Activated CD8-positive, alpha-beta T cell treated with anti-CD3 and anti-CD28 coated beads for 36 hours (primary cell): ENCODE measurements at regions not wholly inside any gene's neighbourhood (a gene's known extent, or its start where the extent isn't known, plus 50 kb on each side); places are given as distances from the start of the nearest gene placed in this dataset.

Experiments
- ATAC-seq: fragments of 200-7000 bp; cut with Tn5 transposase; one replicate; pipeline ENCODE4 v1.10.0; 2021; ENCODE audit warnings: mild to moderate bottlenecking, moderate library complexity
- CTCF ChIA-PET: fragments of 350-600 bp; sonication (Branson Sonifier 250); formaldehyde crosslinking; loops from one replicate; lab custom pipeline; 2021; ENCODE audit warnings: antibody characterized with exemption; lab: Charles Lee
- POLR2A ChIA-PET: fragments of 350-600 bp; sonication (Branson Sonifier 250); formaldehyde crosslinking; loops from one replicate; lab custom pipeline; 2021; ENCODE audit warnings: antibody characterized with exemption; lab: Charles Lee
- DNase-seq: peaks from one replicate; pipeline ENCODE4 v3.0.0-alpha.2; 2020
- H3K27ac Mint-ChIP-seq: one replicate; pipeline ENCODE4 v1.8.0; 2021; ENCODE audit warnings: mild to moderate bottlenecking, mixed read lengths
- H3K27me3 Mint-ChIP-seq: one replicate; pipeline ENCODE4 v1.8.0; 2021; ENCODE audit warnings: mixed read lengths
- H3K36me3 Mint-ChIP-seq: one replicate; pipeline ENCODE4 v1.8.0; 2021; ENCODE audit warnings: low read depth, mixed read lengths
- H3K4me1 Mint-ChIP-seq: one replicate; pipeline ENCODE4 v1.8.0; 2021; ENCODE audit warnings: low read depth, mixed read lengths
- H3K4me3 Mint-ChIP-seq: one replicate; pipeline ENCODE4 v1.8.0; 2021; ENCODE audit warnings: mild to moderate bottlenecking, moderate library complexity, mixed read lengths
- H3K9me3 Mint-ChIP-seq: one replicate; pipeline ENCODE4 v1.8.0; 2021; ENCODE audit warnings: mixed read lengths
- CTCF ChIP-seq: fragments of 200-600 bp; IDR thresholded peaks from one replicate; pipeline ENCODE4 v1.8.0; 2022; ENCODE audit warnings: antibody characterized with exemption, mild to moderate bottlenecking
- intact Hi-C: fragments of 100-400 bp; cut with micrococcal nuclease; formaldehyde crosslinking; loops from one replicate; pipeline ENCODE4 v1.10.0; 2022

GRCh38 chr7:80288175-80289122 is 153.8 kb downstream of the GNAI1 start:
- H3K27ac Mint-ChIP-seq, result no peak overlapping the region
- CTCF ChIA-PET, result no interaction called here
- no peak overlapping the region for H3K4me3 Mint-ChIP-seq
- TF ChIP-seq CTCF, result no peak
- H3K27me3 Mint-ChIP-seq, result no peaks in the 10 kb centered on the region
- POLR2A ChIA-PET, result no interaction called here
- H3K4me1 Mint-ChIP-seq, result no peaks in the 10 kb centered on the region
- ATAC-seq (no peak), DNase-seq (peak; percentile 4)
- H3K9me3 Mint-ChIP-seq, result no peaks in the 10 kb centered on the region
- H3K36me3 Mint-ChIP-seq, result no peaks in the 10 kb centered on the region
- intact Hi-C loops, result no loop called here

- no peaks in the 10 kb centered on the region for H3K4me1 Mint-ChIP-seq
- no peaks in the 10 kb centered on the region for H3K9me3 Mint-ChIP-seq
- POLR2A ChIA-PET, result no interaction called here
Observed at GRCh38 chr7:80287400-80288174, 153.0 kb downstream of the GNAI1 start.

DNA sequence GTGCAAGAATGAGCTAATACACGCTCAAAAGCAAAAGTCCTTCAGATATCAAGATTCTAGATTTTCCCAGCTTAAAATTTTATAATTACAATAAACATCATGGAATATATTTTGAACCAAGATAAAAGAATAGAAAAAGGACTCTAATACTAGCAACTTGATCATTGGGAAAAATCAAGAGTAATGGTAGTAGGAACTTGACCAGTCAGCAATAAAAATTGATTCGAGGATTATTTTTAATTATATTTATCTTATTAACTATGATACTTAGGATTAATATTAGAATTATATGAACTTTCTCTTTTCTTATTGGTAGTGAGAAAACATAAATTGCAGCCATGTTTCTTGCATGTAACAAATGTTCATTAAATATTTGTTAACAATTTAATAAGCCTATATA is 152.0 kb downstream of the GNAI1 start:
- Mint-ChIP-seq H3K4me1 (no peaks in the 10 kb centered on the region), H3K4me3 (no peak overlapping the region), H3K27me3 (no peaks in the 10 kb centered on the region), H3K36me3 (no peaks in the 10 kb centered on the region), H3K9me3 (no peaks in the 10 kb centered on the region), H3K27ac (no peak overlapping the region)
- TF ChIP-seq CTCF, result no peak
- DNase-seq, result no peak
- POLR2A ChIA-PET, result no interaction called here
- ATAC-seq, result no peak
- intact Hi-C loops, result no loop called here
- CTCF ChIA-PET, result no interaction called here

More at GRCh38 chr7:80287400-80288174, 153.0 kb downstream of the GNAI1 start:
- Mint-ChIP-seq H3K4me3 (no peak overlapping the region), H3K27ac (no peak overlapping the region), H3K27me3 (no peaks in the 10 kb centered on the region), H3K36me3 (no peaks in the 10 kb centered on the region)
- no peak for DNase-seq
- intact Hi-C loops, result no loop called here
- TF ChIP-seq CTCF, result no peak
- ATAC-seq, result no peak
- CTCF ChIA-PET, result no interaction called here

DNA sequence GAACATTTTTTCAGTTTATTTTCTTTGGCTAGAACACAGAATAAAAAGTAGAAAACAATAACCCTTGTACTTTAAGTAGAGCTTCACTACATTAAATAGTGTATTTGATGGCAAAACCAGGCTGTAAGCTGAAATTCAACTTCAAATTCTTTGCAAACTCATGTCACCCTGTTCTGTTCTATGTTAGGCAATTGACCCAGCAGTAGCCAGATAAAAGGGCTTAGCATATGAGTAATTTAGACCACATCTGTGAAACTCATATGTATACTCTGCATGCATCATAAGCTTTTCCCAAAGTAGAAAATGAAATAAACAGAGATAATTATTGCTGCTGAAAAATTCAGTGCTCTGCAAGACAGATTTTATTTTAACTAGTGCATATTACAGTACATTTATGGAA is 150.2 kb downstream of the GNAI1 start:
- H3K9me3 Mint-ChIP-seq, result no peaks in the 10 kb centered on the region
- H3K4me1 Mint-ChIP-seq, result no peaks in the 10 kb centered on the region
- no peak overlapping the region for H3K27ac Mint-ChIP-seq
- H3K4me3 Mint-ChIP-seq, result no peak overlapping the region
- no peaks in the 10 kb centered on the region for H3K36me3 Mint-ChIP-seq
- peak; percentile 39 for ATAC-seq
- H3K27me3 Mint-ChIP-seq, result no peaks in the 10 kb centered on the region
- ChIA-PET POLR2A (no interaction called here), CTCF (no interaction called here)
- intact Hi-C loops, result no loop called here
- TF ChIP-seq CTCF, result no peak
- no peak for DNase-seq

DNA sequence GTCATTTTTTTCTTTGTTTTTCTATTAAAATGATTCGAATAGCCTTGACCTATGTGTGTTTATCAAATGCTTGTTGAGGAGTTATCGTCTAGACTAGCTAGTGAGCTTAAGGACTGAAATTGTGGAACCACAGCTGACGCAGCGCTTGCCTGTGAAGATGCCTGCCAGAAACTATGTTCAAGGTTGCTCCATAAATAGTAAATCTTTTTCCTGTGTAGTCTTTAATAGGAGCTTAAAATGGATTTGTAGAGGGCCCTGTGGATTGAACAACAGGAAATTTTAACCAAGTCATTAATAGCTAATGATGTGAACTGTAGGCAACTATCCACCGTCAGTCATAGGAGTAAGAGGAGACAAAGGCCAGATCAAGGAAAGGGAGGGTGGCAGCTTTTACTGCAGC is 145.1 kb downstream of the GNAI1 start:
- intact Hi-C loops, result no loop called here
- Mint-ChIP-seq H3K27me3 (no peaks in the 10 kb centered on the region), H3K36me3 (no peaks in the 10 kb centered on the region), H3K4me3 (no peak overlapping the region), H3K9me3 (no peaks in the 10 kb centered on the region), H3K4me1 (no peaks in the 10 kb centered on the region), H3K27ac (no peak overlapping the region)
- ChIA-PET CTCF (no interaction called here), POLR2A (no interaction called here)
- TF ChIP-seq CTCF, result no peak
- DNase-seq, result no peak
- no peak for ATAC-seq
